Nephron progenitor cell (in vitro differentiated cells): ENCODE measurements at regions not wholly inside any gene's neighbourhood (a gene's known extent, or its start where the extent isn't known, plus 50 kb on each side); places are given as distances from the start of the nearest gene placed in this dataset.

Experiments
- DNase-seq: peaks from one replicate; pipeline ENCODE4 v3.0.0; 2021
- H3K27ac Mint-ChIP-seq: 2 replicates; pipeline ENCODE4 v1.8.0; 2021; ENCODE audit warnings: mild to moderate bottlenecking, moderate library complexity, mixed read lengths
- H3K27me3 Mint-ChIP-seq: 2 replicates; pipeline ENCODE4 v1.8.0; 2021; ENCODE audit warnings: mild to moderate bottlenecking, low read depth, mixed read lengths; ENCODE audit not compliant: poor library complexity
- H3K36me3 Mint-ChIP-seq: 2 replicates; pipeline ENCODE4 v1.8.0; 2021; ENCODE audit warnings: low read depth, mixed read lengths
- H3K4me1 Mint-ChIP-seq: 2 replicates; pipeline ENCODE4 v1.8.0; 2021; ENCODE audit warnings: mixed read lengths
- H3K4me3 Mint-ChIP-seq: 2 replicates; pipeline ENCODE4 v1.8.0; 2021; ENCODE audit warnings: mild to moderate bottlenecking, moderate library complexity, mixed read lengths
- H3K9me3 Mint-ChIP-seq: 2 replicates; pipeline ENCODE4 v1.8.0; 2021; ENCODE audit warnings: mild to moderate bottlenecking, moderate library complexity, mixed read lengths
- TF ChIP-seq, protein P1 (sequence below): fragments of 200-600 bp; sonication (generic); IDR thresholded peaks from 2 replicates; pipeline ENCODE4 v1.5.0; 2021; ENCODE audit warnings: antibody characterized with exemption

DNA sequence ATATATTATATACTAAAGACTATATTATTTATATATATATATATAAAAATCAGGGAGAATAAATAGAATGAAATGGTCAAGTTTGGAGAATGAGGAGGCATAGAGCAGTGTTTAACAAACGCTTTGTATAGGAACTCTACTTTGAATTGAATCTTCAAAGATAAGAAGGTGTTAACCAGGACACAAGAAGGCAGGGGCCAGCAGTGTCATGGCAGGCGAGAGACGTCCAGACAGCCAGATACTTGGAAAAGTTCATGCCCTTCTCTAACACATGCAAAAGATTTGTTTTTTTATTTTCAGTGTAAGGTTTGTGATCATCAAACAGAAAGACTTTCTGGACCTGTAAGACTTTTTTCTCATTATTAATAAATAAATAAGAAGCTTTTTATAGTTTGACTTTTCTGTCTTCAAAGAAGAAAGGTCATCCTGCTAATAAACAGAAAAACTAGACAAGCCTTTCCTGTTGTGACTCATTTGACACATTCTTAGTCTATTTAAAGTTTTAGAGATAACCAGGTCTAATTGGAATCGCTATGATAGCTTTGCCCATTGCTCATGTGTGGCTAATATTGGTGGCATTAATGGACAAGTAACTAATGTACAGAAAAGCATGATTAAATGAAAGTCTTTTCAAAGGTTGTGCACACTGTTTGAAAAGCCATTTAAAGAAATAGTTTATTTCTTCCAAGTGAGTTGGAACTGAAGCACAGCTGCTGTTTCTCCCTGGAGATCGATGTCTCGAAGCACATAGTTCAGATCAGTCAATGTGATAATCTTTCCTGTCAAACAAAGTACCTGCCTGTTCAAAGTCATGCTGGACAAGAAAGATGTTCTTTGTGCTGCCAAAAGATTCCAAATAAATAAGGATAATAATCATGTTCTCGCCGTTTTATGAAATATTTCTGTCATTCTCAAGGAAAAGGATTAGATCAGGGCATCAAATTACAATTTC, 420.4 kb upstream of the OPRM1 start:
- H3K36me3 Mint-ChIP-seq: no peaks in the 10 kb centered on the region
- H3K27ac Mint-ChIP-seq: no peak overlapping the region
- H3K27me3 Mint-ChIP-seq: no peaks in the 10 kb centered on the region
- TF ChIP-seq, protein P1, sequence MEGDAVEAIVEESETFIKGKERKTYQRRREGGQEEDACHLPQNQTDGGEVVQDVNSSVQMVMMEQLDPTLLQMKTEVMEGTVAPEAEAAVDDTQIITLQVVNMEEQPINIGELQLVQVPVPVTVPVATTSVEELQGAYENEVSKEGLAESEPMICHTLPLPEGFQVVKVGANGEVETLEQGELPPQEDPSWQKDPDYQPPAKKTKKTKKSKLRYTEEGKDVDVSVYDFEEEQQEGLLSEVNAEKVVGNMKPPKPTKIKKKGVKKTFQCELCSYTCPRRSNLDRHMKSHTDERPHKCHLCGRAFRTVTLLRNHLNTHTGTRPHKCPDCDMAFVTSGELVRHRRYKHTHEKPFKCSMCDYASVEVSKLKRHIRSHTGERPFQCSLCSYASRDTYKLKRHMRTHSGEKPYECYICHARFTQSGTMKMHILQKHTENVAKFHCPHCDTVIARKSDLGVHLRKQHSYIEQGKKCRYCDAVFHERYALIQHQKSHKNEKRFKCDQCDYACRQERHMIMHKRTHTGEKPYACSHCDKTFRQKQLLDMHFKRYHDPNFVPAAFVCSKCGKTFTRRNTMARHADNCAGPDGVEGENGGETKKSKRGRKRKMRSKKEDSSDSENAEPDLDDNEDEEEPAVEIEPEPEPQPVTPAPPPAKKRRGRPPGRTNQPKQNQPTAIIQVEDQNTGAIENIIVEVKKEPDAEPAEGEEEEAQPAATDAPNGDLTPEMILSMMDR: no peak
- no peak overlapping the region for H3K4me3 Mint-ChIP-seq
- no peak for DNase-seq
- peaks cover 16% of the 10 kb centered on the region for H3K4me1 Mint-ChIP-seq
- no peaks in the 10 kb centered on the region for H3K9me3 Mint-ChIP-seq

DNA sequence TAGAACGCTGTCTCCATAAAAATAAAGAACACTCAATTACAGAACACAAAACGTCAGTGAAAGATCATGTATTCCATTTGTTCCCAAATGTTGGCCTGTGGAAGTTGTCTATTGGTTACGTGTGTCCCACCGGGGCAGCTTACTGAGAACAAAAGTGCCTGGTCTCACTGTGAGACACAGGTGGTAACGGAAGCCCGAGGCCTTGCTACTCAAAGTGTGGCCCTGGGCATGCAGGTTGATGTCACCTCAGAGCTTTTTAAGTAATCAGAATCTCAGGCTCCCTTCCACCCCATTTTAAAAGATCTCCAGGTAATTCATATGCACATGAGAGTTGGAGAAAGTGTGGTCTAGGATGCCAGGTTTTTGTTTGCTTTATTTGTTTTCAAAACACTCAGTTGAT, 422.5 kb upstream of the OPRM1 start:
- no peak for DNase-seq
- Mint-ChIP-seq H3K4me3 (no peak overlapping the region), H3K27ac (no peak overlapping the region), H3K4me1 (peaks cover 16% of the 10 kb centered on the region), H3K9me3 (no peaks in the 10 kb centered on the region), H3K27me3 (no peaks in the 10 kb centered on the region), H3K36me3 (no peaks in the 10 kb centered on the region)
- TF ChIP-seq, protein P1: no peak

DNA sequence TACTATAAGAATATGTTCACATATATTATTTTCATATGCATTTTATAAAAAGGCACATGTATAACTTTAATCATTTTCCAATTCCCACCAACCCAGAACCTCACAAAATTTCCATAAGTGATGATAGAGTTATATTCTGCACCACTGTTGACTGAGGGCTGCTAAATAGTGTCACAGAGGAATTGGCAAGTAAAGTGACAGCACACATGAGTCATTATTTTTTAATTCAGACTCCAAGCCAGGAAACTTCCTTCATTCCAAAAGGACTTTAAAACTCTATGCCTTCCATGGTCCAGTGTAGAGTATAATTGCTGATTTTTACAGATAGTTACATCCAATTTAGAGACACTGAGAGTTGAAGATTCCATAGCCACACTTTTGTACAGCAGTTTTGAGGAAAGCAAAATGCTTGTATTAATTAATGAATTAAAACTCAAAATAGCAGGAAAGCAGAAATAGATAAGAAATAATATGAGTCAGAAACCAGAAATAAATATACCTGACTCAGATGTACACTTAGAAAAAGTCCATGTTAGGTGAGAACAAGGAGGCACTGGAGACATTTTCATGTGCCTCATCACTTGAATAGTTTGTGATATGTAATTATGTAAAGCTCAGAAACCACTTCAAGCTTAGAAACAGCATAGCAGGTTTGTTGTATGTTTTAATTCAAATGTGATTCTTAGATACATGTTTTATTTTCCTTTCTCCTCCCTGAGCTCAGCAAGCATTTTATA, 425.2 kb upstream of the OPRM1 start:
- Mint-ChIP-seq H3K9me3 (no peaks in the 10 kb centered on the region), H3K4me1 (peaks cover 7% of the 10 kb centered on the region), H3K36me3 (no peaks in the 10 kb centered on the region), H3K4me3 (no peak overlapping the region), H3K27me3 (no peaks in the 10 kb centered on the region), H3K27ac (no peak overlapping the region)
- TF ChIP-seq, protein P1: no peak
- DNase-seq: no peak

DNA sequence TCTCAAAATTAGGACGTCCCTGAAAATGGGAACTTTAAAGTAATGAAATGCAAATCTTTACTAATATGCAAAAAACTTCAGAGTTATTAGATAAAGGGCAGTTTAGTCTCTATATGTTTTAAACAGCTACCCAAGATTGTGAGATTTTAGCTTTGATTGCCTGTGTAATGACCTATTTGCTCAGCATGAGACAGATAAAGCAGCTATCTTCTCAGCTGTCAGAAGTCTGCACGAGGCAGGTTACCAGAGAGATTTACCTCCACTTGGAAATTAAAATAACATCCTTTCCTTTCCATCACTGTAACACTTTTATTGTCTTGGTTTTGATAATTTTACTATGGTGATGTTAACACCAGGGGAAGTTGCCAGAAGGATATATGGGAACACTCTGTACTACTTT, 436.6 kb upstream of the OPRM1 start:
- H3K4me3 Mint-ChIP-seq: no peak overlapping the region
- no peaks in the 10 kb centered on the region for H3K4me1 Mint-ChIP-seq
- no peaks in the 10 kb centered on the region for H3K36me3 Mint-ChIP-seq
- TF ChIP-seq, protein P1: no peak
- H3K9me3 Mint-ChIP-seq: no peaks in the 10 kb centered on the region
- no peak for DNase-seq
- no peak overlapping the region for H3K27ac Mint-ChIP-seq
- peaks cover 5% of the 10 kb centered on the region for H3K27me3 Mint-ChIP-seq

DNA sequence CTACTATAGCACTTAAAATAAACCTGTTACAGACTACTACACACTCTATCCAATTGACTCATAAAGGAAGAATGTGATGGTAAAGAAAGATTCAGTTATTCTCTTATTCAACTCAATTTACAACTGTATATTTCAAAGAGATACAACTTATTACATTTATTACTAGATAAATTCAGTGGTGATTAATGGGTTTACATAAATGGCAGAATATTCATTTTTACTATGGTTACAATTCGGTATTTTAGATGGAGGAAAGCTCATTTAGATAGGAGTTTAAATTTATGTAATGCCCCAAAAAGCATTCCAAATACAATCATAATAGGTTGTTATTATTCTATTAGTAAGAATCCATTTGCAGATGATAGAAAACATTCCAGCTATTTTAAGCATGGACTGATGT, 439.1 kb upstream of the OPRM1 start:
- Mint-ChIP-seq H3K36me3 (no peaks in the 10 kb centered on the region), H3K27me3 (peaks cover 5% of the 10 kb centered on the region), H3K4me3 (no peak overlapping the region), H3K4me1 (peaks cover 4% of the 10 kb centered on the region), H3K9me3 (no peaks in the 10 kb centered on the region), H3K27ac (no peak overlapping the region)
- TF ChIP-seq, protein P1: no peak
- no peak for DNase-seq
